ENCODE measurements at regions not wholly inside any gene's neighbourhood (a gene's known extent, or its start where the extent isn't known, plus 50 kb on each side); places are given as distances from the start of the nearest gene placed in this dataset.
A peak's percentile ranks its signal among the peaks of the same experiment; 100 is the strongest.

DNA sequence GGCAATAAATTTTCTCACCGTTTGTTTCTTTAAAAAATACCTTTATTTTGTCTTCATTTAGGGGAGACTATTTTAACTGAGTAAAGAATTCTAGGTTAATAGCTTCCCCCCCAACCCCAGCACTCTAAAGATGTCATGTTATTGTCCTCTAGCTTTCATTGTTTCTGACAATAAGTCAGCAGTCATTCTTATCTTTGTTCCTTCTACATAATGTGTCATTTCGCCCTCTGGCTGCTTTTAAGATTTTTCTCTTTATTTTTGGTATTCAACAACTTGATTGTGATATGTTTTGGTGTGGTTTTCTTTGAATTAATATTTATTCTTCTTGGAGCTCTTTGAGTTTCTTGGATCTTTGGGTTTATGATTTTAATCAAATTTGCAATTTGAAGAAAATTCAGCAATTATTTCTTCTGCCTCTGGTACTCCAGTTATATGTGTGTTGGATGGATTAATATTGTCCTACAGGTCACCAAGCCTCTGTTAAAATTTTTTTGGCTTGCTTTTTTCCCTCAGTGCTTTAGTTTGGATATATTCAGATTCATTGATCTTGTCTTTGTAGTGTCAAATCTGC, 64.6 kb upstream of the ELN start:
- no peak for DNase-seq (ENCODE audit: low read depth)
- TF ChIP-seq, protein P1, sequence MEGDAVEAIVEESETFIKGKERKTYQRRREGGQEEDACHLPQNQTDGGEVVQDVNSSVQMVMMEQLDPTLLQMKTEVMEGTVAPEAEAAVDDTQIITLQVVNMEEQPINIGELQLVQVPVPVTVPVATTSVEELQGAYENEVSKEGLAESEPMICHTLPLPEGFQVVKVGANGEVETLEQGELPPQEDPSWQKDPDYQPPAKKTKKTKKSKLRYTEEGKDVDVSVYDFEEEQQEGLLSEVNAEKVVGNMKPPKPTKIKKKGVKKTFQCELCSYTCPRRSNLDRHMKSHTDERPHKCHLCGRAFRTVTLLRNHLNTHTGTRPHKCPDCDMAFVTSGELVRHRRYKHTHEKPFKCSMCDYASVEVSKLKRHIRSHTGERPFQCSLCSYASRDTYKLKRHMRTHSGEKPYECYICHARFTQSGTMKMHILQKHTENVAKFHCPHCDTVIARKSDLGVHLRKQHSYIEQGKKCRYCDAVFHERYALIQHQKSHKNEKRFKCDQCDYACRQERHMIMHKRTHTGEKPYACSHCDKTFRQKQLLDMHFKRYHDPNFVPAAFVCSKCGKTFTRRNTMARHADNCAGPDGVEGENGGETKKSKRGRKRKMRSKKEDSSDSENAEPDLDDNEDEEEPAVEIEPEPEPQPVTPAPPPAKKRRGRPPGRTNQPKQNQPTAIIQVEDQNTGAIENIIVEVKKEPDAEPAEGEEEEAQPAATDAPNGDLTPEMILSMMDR (IDR thresholded peaks at IDR 0.05; ENCODE audit: insufficient read depth, low read length) = no peak
- H3K4me3 ChIP-seq (ENCODE audit: low read depth, low read length) = no peak overlapping the region

DNA sequence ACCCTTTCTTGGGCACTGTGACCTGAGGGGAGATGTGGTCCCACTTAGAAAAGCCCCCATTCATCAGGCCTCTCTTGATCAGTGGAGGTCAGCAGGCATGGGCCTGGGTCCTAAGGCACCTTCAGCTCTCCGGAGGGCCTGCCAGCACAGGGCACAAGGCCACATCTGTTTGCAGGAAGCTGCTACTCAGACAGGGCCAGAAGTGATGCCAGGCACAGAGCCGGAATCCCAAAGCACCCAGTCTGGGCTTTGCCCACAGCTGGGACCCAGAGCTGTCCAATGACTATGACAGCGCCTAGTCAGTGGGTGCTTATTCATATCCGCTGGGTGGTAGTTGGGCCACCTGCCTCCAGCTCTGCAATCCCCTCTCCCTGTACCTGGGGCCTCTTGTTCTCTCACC, 63.2 kb upstream of the ELN start:
- TF ChIP-seq, protein P1 (IDR thresholded peaks at IDR 0.05; ENCODE audit: insufficient read depth, low read length) = no peak
- no peak for DNase-seq (ENCODE audit: low read depth)
- H3K4me3 ChIP-seq (ENCODE audit: low read depth, low read length) = no peak overlapping the region

DNA sequence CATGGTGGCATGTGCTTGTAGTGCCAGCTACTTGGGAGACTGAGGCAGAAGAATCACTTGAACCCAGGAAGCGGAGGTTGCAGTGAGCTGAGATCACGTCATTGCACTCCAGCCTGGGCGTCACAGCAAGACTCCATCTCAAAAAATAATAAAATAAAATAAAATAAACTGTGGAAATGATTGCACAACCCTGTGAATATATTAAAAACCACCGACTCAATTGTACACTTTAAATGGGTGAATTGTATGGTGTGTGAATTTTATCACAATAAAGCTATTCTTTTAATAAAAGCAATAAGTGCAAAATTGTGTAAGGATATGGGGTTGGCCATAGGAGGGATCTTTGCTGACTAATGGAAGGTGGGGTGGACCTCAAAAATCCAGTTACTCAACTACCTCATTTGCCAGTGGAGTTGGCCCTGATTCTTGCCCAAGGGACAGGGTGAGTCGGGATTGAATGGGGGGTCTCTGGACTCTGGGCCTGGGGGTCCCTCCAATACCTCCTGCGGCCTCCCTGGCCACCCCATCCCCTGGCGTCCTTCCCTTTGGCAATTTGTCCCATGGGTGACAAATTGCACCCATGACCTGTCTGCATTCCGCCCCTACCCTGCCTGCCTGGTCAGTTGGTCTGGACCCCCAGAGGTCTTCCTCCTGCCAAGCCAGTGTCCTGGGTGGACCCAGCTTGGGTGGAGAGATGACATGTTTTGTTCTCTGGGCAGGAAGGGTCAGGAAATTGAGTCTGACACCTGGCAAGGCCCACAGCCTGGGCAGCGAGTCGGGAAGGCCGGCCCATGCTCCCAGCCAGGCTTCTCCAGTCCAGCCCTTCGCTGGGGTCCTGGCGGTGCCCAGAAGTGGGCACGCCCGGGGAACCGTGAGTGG, 61.7 kb upstream of the ELN start:
- TF ChIP-seq, protein P1 (IDR thresholded peaks at IDR 0.05; ENCODE audit: insufficient read depth, low read length) = no peak
- H3K4me3 ChIP-seq (ENCODE audit: low read depth, low read length) = no peak overlapping the region
- DNase-seq (ENCODE audit: low read depth) = peak; percentile 46

DNA sequence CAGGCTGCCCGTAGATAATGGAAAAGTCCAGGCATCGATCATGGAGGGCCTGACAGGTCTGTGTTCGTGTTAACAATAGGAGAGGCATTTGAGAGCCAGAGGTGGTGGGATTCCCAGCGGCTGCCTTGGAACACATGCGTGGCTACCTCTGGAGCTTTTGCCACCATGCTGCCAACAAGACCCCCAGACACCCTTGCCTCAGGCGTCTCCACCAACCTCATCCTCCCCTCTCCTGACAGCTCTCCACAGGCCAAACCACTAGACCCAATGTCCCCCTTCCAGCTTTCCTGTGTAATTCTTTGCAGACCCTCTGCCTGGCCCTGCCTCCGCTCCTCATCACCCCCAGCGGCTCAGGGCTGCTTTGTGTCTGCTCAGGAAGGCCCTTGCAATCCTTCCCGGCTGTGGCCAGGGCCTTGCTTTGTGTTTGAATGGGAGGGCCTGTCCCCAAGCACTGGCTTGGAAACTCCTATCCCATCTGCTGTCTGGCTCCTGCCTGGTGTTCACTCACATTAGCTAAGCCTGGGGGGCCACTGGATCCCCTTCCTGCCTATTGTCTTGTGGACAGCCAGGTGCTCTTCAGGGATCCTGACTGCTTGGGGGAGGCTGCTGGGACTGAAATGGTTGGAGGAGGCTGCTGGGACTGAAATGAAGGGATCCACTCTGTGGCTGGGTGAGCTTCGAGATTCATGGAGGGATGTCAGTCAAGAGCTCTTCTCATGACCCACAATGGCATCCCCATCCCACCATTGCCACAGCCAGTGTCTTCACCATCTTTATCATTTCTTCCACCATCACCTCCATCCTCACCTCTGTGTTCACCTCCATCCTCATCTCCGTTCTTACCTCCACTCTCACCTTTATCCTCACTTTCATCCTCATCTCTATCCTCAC, 60.8 kb upstream of the ELN start:
- no peak overlapping the region for H3K4me3 ChIP-seq (ENCODE audit: low read depth, low read length)
- TF ChIP-seq, protein P1 (IDR thresholded peaks at IDR 0.05; ENCODE audit: insufficient read depth, low read length) = no peak
- no peak for DNase-seq (ENCODE audit: low read depth)

DNA sequence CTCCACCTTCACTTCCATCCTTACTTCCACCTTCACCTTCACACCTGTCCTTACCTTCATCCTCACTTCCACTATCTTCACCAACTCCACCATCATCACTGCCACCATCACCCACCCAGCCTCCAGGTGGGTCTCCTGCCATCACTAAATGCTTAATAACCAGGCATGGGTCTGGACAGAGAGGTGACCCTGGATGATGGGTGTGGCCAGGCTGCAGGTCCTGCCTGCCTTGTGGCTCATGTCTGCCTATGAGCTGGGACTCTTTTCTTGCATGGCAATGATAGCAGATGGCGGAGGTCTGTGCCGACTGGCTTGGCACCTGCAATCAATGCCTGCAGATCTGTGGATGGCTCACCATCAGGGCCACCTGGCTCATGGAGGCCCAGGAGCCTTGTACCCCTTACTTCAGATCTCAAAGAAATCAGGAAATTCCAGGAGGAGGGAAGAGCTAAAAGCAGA, 60.1 kb upstream of the ELN start:
- TF ChIP-seq, protein P1 (IDR thresholded peaks at IDR 0.05; ENCODE audit: insufficient read depth, low read length) = no peak
- DNase-seq (ENCODE audit: low read depth) = no peak
- no peak overlapping the region for H3K4me3 ChIP-seq (ENCODE audit: low read depth, low read length)

DNA sequence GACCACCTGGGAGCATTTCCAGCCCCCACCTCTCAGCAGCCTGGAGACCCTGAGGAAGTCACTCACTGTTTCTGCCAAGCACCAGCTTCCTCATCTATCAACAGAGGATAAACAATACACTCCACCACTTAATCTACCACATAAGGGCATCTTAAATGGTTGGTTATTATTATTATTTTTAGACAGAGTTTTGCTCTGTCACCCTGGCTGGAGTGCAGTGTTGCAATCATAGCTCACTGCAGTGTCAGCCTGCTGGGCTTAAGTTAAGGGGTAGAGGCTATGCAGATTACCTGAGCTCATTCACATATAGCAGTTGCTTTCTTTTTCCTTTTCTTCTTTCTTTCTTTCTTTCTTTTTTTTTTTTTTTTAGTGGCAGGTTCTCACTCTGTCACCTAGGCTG, 59.5 kb upstream of the ELN start:
- H3K4me3 ChIP-seq (ENCODE audit: low read depth, low read length) = no peak overlapping the region
- TF ChIP-seq, protein P1 (IDR thresholded peaks at IDR 0.05; ENCODE audit: insufficient read depth, low read length) = no peak
- DNase-seq (ENCODE audit: low read depth) = peak; percentile 49

All from fibroblast of the aortic adventitia (primary cell).